Gastroesophageal sphincter (tissue), 4 donors: ENCODE measurements at regions not wholly inside any gene's neighbourhood (a gene's known extent, or its start where the extent isn't known, plus 50 kb on each side); places are given as distances from the start of the nearest gene placed in this dataset.

Experiments
- ATAC-seq: fragments of 150-250 bp; one replicate; pipeline ENCODE4 v1.9.1; 2016; ENCODE audit warnings: mild to moderate bottlenecking, moderate library complexity
- H3K27ac ChIP-seq, 4 donors: fragments of 200-600 bp; sonication (generic) in 3 of 4; 1 replicate in 3 of 4; 2 replicates in 1 of 4; pipeline ENCODE4 v1.5.1; 2016 to 2019
- H3K27me3 ChIP-seq: fragments of 200-600 bp; sonication (generic); one replicate; pipeline ENCODE4 v1.5.1; 2019
- H3K36me3 ChIP-seq, 2 donors: fragments of 200-600 bp; sonication (generic); one replicate each; pipeline ENCODE4 v1.5.1; 2019; ENCODE audit warnings: control low read depth in 1 of 2
- H3K4me1 ChIP-seq, 3 donors: fragments of 200-600 bp; sonication (generic); 1 replicate in 2 of 3; 2 replicates in 1 of 3; pipeline ENCODE4 v1.5.1; 2016 to 2019; ENCODE audit warnings: control low read depth in 2 of 3
- H3K4me3 ChIP-seq, 2 donors: fragments of 200-600 bp; sonication (generic); one replicate each; pipeline ENCODE4 v1.5.1; 2019; ENCODE audit warnings: mild to moderate bottlenecking in 1 of 2, moderate library complexity in 1 of 2
- H3K9me3 ChIP-seq, 3 donors: fragments of 200-600 bp; sonication (generic); one replicate each; pipeline ENCODE4 v1.5.1; 2017 to 2019; ENCODE audit warnings: control low read depth in 2 of 3
- CTCF ChIP-seq, 4 experiments: fragments of 200-600 bp in 2 of 4; fragments of 450-650 bp in 2 of 4; sonication (generic) in 1 of 4; IDR thresholded peaks; one replicate each; pipeline ENCODE4 v1.5.1; 2017 to 2019; ENCODE audit warnings: antibody characterized with exemption in 4 of 4, mild to moderate bottlenecking in 2 of 4, moderate library complexity in 2 of 4
- EP300 ChIP-seq: sonication (generic); formaldehyde crosslinking; IDR thresholded peaks from one replicate; pipeline ENCODE4 v1.6.1; 2017; ENCODE audit warnings: antibody characterized with exemption, mild to moderate bottlenecking
- POLR2A ChIP-seq, 2 donors: fragments of 450-650 bp; IDR thresholded peaks; one replicate each; pipeline ENCODE4 v1.6.1; 2017; ENCODE audit warnings: antibody characterized with exemption in 2 of 2, mild to moderate bottlenecking in 2 of 2, moderate library complexity in 1 of 2
- POLR2AphosphoS5 ChIP-seq: sonication (generic); formaldehyde crosslinking; IDR thresholded peaks from one replicate; pipeline ENCODE4 v1.6.1; 2017; ENCODE audit warnings: antibody characterized with exemption
- WGBS, 2 donors: methylation state at CpG; one replicate each; pipeline ENCODE4 v1.1.5; 2018; ENCODE audit warnings: low coverage in 1 of 2; 5-methylcytosine and 5-hydroxymethylcytosine counted together

- Histone ChIP-seq H3K27ac (no peak overlapping the region), H3K4me1 (no peaks in the 10 kb centered on the region), H3K9me3 (no peaks in the 10 kb centered on the region), H3K27me3 (no peaks in the 10 kb centered on the region), H3K4me3 (no peak overlapping the region), H3K36me3 (no peaks in the 10 kb centered on the region)
- ATAC-seq: no peak
- TF ChIP-seq POLR2AphosphoS5 (no peak), POLR2A (IDR thresholded peaks at IDR 0.05) (no peak), CTCF (IDR thresholded peaks at IDR 0.05) (no peak), EP300 (no peak)
- WGBS, 2 donors: 47 to 68% methylated on average over 3 to 4 of the region's 4 CpGs
Observed at GRCh38 chrX:8089141-8089540, 81.9 kb downstream of the VCX2 start.

- TF ChIP-seq POLR2A (IDR thresholded peaks at IDR 0.05): no peak
- no peak for TF ChIP-seq EP300
- TF ChIP-seq POLR2AphosphoS5: no peak
- TF ChIP-seq CTCF (IDR thresholded peaks at IDR 0.05): no peak
- no peaks in the 10 kb centered on the region for H3K27me3 ChIP-seq
- 8 to 14% methylated on average over 2 to 4 of the region's 4 CpGs for WGBS, 2 donors
- H3K9me3 ChIP-seq: no peaks in the 10 kb centered on the region
- ATAC-seq: no peak
- H3K36me3 ChIP-seq: no peaks in the 10 kb centered on the region
- H3K4me1 ChIP-seq: peaks cover 0 to 10% (median 0%) of the 10 kb centered on the region in 3 donors
- peak overlapping the region in 3 of 4 donors; percentile 30 to 42 (median 41) for H3K27ac ChIP-seq
- H3K4me3 ChIP-seq: no peak overlapping the region
Observed at GRCh38 chrX:8084006-8084405, 87.1 kb downstream of the VCX2 start.

DNA sequence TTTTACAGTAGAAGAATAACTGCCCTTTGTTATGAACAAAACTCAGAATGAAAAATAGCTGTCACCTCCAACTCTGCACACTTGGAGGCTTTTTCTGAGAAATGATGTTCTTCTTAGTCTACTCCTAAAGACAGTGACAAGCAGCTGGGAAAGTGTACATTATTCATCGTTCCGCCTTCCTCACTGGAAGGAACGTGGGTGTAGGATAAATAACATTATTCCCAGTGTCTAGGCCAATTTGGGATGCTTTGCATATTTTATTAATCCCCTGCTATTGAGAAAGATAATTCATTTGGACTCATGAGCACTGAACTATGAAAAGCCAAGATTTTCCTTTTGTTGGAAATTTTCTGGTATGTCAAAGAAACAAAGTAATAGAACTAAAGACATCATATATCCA, 87.8 kb downstream of the VCX2 start:
- peak; percentile 25 for ATAC-seq
- Histone ChIP-seq H3K36me3 (no peaks in the 10 kb centered on the region), H3K27me3 (no peaks in the 10 kb centered on the region), H3K9me3 (no peaks in the 10 kb centered on the region), H3K4me1 (peaks cover 0 to 10% (median 0%) of the 10 kb centered on the region in 3 donors), H3K27ac (peak overlapping the region in 2 of 4 donors; percentile 41 to 42), H3K4me3 (no peak overlapping the region)
- WGBS, 2 donors: 18 to 20% methylated on average over 1 to 3 of the region's 3 CpGs
- TF ChIP-seq EP300 (no peak), CTCF (IDR thresholded peaks at IDR 0.05) (no peak), POLR2A (IDR thresholded peaks at IDR 0.05) (no peak), POLR2AphosphoS5 (no peak)

GRCh38 chrX:8075636-8076035, 95.4 kb downstream of the VCX2 start:
- no peak for ATAC-seq
- H3K9me3 ChIP-seq: no peaks in the 10 kb centered on the region
- H3K27me3 ChIP-seq: no peaks in the 10 kb centered on the region
- H3K27ac ChIP-seq: no peak overlapping the region
- H3K4me1 ChIP-seq: no peaks in the 10 kb centered on the region
- H3K36me3 ChIP-seq: no peaks in the 10 kb centered on the region
- TF ChIP-seq POLR2A (IDR thresholded peaks at IDR 0.05) (no peak), POLR2AphosphoS5 (no peak), EP300 (no peak), CTCF (IDR thresholded peaks at IDR 0.05) (no peak)
- H3K4me3 ChIP-seq: no peak overlapping the region

- no peaks in the 10 kb centered on the region for H3K27me3 ChIP-seq
- no peak overlapping the region for H3K27ac ChIP-seq
- TF ChIP-seq CTCF (IDR thresholded peaks at IDR 0.05) (no peak), POLR2AphosphoS5 (peak; percentile 67)
- no peak for ATAC-seq
- no peak overlapping the region for H3K4me3 ChIP-seq
- WGBS, 2 donors: 9 to 39% methylated on average over 6 to 7 of the region's 8 CpGs
- no peaks in the 10 kb centered on the region for H3K9me3 ChIP-seq
- H3K36me3 ChIP-seq: no peaks in the 10 kb centered on the region
- H3K4me1 ChIP-seq: peaks cover 0 to 16% (median 0%) of the 10 kb centered on the region in 3 donors
Observed at GRCh38 chrX:8067754-8068462, 103.2 kb downstream of the VCX2 start.
